ENCODE measurements at regions not wholly inside any gene's neighbourhood (a gene's known extent, or its start where the extent isn't known, plus 50 kb on each side); places are given as distances from the start of the nearest gene placed in this dataset.

- no peak for TF ChIP-seq ZNF616 (CRISPR knock-in tag; IDR thresholded peaks at IDR 0.05; ENCODE audit: low read depth)
These were observed 182.7 kb downstream of the ETAA1 start (continued) for GRCh38 chr2:67579806-67580205.

GRCh38 chr2:67581751-67582150 is 184.6 kb downstream of the ETAA1 start:
- no peak overlapping the region for H2AFZ ChIP-seq (ENCODE audit: low read length)
- H3K4me2 ChIP-seq (ENCODE audit: low read depth, low read length) = no peak overlapping the region
- intact Hi-C loops (cut with micrococcal nuclease; ENCODE audit: unreplicated experiment) = no loop called here
- H3K9me3 ChIP-seq (ENCODE audit: low read length) = peaks cover 95% of the 10 kb centered on the region
- FAIRE-seq (no peak), ATAC-seq (no peak), DNase-seq (ENCODE audit: low spot score) (no peak)
- H3K27ac ChIP-seq (ENCODE audit: extremely low read length, insufficient read depth, low read length) = no peak overlapping the region
- no peaks in the 10 kb centered on the region for H3K27me3 ChIP-seq (ENCODE audit: control insufficient read depth in 1 of 2, insufficient read depth in 2 of 2, low read length in 2 of 2)
- ChIA-PET CTCF (ENCODE audit: low intra/inter-chr PET ratio, low total read pairs) (no interaction called here), POLR2A (no interaction called here)
- no peaks in the 10 kb centered on the region for H3K79me2 ChIP-seq (ENCODE audit: insufficient read depth, low read length)
- in situ Hi-C loops (cut with HindIII; ENCODE audit: extremely low pct_ligation_motif_present, low pct_unique_long_range_greater_than_20kb) = no loop called here
- no peaks in the 10 kb centered on the region for H3K4me1 ChIP-seq (ENCODE audit: insufficient read depth, low read length)
- no TSS peak for BruUV-seq (replicated peaks)
- no peaks in the 10 kb centered on the region for H4K20me1 ChIP-seq (ENCODE audit: insufficient read depth, low read length)
- no peak overlapping the region for H3K9ac ChIP-seq (ENCODE audit: insufficient read depth, low read depth, low read length)
- WGBS (ENCODE audit: low lambda C conversion rate) = 37% methylated on average over 7 of the region's 7 CpGs
- H3K36me3 ChIP-seq (replicated peaks in 1 of 2; ENCODE audit: control insufficient read depth in 1 of 2, insufficient read depth in 2 of 2, low read length in 2 of 2) = no peaks in the 10 kb centered on the region
- no peak overlapping the region for H3K4me3 ChIP-seq (replicated peaks in 1 of 3; ENCODE audit: insufficient read depth in 1 of 3, low read depth in 2 of 3, low read length in 3 of 3)
- TF ChIP-seq CREBL2 (CRISPR knock-in tag; IDR thresholded peaks at IDR 0.05; ENCODE audit: borderline replicate concordance) (no peak), MEIS1 (CRISPR knock-in tag; IDR thresholded peaks at IDR 0.05; ENCODE audit: borderline replicate concordance) (no peak), ZBTB8A (CRISPR knock-in tag; IDR thresholded peaks at IDR 0.05; ENCODE audit: borderline replicate concordance, low read depth) (no peak), ZFP1 (CRISPR knock-in tag; IDR thresholded peaks at IDR 0.05) (no peak), PLRG1 (conservative IDR thresholded peaks at IDR 0.05) (no peak), ZNF496 (CRISPR knock-in tag; IDR thresholded peaks at IDR 0.05; ENCODE audit: insufficient replicate concordance) (no peak), ZNF441 (CRISPR knock-in tag; IDR thresholded peaks at IDR 0.05; ENCODE audit: borderline replicate concordance) (no peak)
- TF ChIP-seq, protein P1, sequence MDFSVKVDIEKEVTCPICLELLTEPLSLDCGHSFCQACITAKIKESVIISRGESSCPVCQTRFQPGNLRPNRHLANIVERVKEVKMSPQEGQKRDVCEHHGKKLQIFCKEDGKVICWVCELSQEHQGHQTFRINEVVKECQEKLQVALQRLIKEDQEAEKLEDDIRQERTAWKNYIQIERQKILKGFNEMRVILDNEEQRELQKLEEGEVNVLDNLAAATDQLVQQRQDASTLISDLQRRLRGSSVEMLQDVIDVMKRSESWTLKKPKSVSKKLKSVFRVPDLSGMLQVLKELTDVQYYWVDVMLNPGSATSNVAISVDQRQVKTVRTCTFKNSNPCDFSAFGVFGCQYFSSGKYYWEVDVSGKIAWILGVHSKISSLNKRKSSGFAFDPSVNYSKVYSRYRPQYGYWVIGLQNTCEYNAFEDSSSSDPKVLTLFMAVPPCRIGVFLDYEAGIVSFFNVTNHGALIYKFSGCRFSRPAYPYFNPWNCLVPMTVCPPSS (IDR thresholded peaks at IDR 0.05) = no peak
- TF ChIP-seq, protein P2, sequence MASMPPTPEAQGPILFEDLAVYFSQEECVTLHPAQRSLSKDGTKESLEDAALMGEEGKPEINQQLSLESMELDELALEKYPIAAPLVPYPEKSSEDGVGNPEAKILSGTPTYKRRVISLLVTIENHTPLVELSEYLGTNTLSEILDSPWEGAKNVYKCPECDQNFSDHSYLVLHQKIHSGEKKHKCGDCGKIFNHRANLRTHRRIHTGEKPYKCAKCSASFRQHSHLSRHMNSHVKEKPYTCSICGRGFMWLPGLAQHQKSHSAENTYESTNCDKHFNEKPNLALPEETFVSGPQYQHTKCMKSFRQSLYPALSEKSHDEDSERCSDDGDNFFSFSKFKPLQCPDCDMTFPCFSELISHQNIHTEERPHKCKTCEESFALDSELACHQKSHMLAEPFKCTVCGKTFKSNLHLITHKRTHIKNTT (CRISPR knock-in tag; IDR thresholded peaks at IDR 0.05) = no peak
- TF ChIP-seq, protein P3, sequence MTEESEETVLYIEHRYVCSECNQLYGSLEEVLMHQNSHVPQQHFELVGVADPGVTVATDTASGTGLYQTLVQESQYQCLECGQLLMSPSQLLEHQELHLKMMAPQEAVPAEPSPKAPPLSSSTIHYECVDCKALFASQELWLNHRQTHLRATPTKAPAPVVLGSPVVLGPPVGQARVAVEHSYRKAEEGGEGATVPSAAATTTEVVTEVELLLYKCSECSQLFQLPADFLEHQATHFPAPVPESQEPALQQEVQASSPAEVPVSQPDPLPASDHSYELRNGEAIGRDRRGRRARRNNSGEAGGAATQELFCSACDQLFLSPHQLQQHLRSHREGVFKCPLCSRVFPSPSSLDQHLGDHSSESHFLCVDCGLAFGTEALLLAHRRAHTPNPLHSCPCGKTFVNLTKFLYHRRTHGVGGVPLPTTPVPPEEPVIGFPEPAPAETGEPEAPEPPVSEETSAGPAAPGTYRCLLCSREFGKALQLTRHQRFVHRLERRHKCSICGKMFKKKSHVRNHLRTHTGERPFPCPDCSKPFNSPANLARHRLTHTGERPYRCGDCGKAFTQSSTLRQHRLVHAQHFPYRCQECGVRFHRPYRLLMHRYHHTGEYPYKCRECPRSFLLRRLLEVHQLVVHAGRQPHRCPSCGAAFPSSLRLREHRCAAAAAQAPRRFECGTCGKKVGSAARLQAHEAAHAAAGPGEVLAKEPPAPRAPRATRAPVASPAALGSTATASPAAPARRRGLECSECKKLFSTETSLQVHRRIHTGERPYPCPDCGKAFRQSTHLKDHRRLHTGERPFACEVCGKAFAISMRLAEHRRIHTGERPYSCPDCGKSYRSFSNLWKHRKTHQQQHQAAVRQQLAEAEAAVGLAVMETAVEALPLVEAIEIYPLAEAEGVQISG (CRISPR knock-in tag; IDR thresholded peaks at IDR 0.05) = no peak
- TF ChIP-seq, protein P4, sequence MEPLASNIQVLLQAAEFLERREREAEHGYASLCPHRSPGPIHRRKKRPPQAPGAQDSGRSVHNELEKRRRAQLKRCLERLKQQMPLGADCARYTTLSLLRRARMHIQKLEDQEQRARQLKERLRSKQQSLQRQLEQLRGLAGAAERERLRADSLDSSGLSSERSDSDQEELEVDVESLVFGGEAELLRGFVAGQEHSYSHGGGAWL (CRISPR knock-in tag; IDR thresholded peaks at IDR 0.05) = no peak
- TF ChIP-seq, protein P5, sequence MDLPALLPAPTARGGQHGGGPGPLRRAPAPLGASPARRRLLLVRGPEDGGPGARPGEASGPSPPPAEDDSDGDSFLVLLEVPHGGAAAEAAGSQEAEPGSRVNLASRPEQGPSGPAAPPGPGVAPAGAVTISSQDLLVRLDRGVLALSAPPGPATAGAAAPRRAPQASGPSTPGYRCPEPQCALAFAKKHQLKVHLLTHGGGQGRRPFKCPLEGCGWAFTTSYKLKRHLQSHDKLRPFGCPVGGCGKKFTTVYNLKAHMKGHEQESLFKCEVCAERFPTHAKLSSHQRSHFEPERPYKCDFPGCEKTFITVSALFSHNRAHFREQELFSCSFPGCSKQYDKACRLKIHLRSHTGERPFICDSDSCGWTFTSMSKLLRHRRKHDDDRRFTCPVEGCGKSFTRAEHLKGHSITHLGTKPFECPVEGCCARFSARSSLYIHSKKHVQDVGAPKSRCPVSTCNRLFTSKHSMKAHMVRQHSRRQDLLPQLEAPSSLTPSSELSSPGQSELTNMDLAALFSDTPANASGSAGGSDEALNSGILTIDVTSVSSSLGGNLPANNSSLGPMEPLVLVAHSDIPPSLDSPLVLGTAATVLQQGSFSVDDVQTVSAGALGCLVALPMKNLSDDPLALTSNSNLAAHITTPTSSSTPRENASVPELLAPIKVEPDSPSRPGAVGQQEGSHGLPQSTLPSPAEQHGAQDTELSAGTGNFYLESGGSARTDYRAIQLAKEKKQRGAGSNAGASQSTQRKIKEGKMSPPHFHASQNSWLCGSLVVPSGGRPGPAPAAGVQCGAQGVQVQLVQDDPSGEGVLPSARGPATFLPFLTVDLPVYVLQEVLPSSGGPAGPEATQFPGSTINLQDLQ (CRISPR knock-in tag; IDR thresholded peaks at IDR 0.05) = no peak
